ENCODE measurements at regions not wholly inside any gene's neighbourhood (a gene's known extent, or its start where the extent isn't known, plus 50 kb on each side); places are given as distances from the start of the nearest gene placed in this dataset.

DNA sequence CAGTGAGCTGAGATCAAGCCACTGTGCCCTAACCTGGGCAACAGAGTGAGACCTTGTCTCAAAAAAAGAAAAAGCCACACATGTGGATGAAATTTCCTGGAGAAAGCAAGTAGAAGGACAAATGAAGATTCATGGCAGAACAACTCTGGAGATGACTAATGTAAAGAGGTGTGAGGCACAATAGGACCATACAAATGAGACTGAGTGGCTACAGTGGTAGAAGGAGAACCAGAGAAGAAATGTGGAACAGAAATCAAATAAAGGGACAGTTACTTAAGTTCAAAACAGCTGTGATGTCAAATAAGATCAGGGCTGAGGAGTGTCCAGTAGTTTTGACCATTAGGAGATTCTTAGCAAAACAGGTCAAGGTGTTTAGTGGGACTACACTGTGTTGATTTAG is 130.9 kb upstream of the CDK6 start:
- TF ChIP-seq CTCF (IDR thresholded peaks at IDR 0.05) (no peak), POLR2A (IDR thresholded peaks at IDR 0.05) (no peak)
